Eye (tissue), 1 donor: ENCODE measurements at regions not wholly inside any gene's neighbourhood (a gene's known extent, or its start where the extent isn't known, plus 50 kb on each side); places are given as distances from the start of the nearest gene placed in this dataset.

Experiments
- DNase-seq: peaks from one replicate; pipeline ENCODE4 v3.0.0-alpha.2; 2015

DNA sequence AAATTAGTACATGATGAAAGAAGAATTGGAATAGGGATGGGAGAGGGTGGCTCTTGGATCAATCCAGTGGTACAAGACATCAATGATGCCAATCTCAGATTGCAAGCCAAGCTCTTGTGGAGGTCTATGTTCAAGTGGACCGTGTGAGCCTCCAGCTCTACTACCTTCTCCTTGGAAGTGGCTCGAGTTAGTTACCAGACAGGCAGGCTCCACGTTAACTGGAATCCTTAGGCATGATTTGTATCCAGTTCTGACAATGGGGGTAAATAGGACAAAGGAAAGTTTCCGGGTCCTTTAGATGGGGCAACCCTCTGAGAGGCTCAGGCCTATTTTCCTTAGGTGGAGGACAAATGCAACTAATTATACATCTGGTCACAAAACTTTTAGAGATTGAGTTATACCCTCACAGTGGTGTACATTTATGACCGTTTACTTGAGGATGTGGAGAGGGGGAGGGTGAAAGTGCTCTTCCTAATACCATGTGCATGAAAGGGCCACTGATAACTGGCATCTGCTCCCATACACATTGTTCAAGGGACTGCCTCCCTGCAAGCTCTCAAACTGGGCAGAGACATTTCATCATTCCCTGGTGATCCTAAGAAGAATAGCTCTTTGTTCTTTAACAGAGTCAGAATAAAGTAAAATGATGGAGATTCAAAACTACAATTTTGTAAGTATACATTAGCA is 180.2 kb downstream of the SOCS6 start:
- DNase-seq, result no peak

DNA sequence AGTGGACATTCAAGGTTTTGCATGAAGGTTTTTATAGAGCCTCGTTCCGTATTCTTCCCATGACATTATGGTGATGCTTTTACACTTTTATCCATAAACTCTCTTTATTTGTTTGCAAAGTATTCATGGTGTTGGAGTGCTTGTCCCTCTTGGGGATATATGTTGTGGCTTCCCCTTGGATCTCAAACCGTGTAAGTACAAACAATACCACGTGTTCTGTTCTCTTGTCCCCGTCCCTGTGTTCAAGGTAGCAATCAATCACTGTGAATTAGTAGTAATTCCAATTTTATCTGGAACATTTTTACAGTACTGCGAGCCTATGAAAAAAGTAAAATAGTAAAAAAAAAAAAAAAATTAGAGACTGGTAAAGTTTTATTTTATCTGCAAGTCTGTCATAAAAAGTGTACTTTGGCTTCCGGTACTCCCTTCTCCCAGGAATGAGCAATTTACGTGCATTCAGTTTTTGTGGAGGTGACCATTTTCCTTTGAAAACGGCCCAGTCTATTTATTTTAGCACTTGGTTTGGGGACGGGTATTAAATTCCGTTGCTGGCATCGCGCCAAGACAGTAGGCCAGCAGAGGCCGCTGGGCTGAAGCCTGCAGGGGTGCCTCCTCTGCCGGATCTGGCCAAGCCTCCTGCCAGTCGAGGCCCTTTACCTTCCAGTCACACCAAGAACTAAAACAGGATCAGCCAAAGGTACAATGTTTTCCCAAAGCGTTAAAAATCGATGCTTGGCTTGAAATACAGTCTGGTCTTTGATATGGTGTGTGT is 175.7 kb downstream of the SOCS6 start:
- peak; percentile 90 for DNase-seq

DNA sequence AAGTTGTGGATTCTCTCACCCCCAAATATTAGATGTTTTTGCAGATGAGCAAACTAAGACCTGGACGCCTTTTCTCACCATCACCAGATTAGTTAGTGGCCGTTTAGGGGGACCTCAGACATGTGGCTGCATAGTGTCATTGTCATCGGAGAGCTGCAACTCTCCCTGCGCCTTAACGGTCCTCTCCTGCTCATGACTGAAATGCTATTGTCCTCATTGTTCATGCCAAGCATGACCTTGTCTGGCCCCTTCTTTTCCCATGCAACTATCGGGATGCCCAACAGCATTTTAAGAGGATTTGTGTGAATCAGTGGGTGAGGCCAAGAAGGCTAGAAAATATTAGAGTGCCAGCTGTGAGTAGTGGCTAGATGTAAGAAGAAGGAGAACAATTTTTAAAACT is 174.2 kb downstream of the SOCS6 start:
- DNase-seq, result no peak

DNA sequence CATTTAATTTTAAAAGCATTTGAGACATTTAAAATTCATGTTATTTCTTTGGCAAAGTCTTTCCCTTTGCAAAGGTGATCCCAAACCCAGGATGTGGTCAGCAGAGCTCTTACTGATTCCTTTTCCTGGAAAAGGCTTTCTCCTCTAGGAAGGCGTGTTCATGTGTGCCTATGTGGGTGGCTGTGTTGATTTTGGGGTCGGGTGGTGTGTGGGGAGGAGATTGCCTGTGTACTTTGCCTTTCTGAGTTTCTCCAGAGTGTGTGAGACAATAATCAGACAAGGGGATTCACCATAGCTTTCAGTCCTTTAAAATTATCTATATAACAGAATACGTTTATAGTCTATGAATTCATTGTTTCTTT is 173.2 kb downstream of the SOCS6 start:
- DNase-seq, result no peak

DNA sequence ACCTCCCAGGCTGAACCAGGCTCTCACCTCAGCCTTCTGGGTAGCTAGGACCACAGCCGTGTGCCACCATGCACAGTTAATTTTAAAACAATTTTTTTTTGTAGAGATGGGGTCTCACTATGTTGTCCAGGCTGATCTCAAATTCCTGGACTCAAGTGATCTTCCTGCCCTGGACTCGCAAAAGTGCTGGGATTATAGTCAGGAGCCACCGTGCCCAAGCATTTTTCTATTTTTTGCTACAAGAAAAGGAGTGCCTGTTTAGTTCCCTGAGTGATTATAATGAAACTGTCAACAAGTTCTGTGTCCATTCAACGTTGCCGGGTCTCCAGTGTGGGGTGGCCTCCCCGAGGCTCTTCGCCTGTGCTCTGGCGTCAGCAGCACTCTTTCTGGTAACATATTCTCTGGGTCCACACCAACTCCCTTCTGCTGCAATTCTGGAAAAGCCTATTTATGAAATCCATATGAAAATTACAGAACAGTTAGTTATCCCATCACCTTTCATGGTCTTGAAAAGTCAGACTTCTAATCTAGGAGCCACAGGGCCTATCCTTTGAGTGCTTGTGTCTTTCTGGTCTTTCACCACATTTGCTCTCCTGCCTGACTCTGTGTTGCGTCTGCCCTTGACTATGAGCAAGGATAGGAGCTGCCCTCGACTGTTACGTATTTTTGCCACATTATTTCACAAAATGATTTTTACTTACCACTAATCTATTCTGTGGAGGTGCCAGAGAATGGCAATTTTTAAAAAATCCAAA is 172.7 kb downstream of the SOCS6 start:
- DNase-seq, result peak; percentile 15

DNA sequence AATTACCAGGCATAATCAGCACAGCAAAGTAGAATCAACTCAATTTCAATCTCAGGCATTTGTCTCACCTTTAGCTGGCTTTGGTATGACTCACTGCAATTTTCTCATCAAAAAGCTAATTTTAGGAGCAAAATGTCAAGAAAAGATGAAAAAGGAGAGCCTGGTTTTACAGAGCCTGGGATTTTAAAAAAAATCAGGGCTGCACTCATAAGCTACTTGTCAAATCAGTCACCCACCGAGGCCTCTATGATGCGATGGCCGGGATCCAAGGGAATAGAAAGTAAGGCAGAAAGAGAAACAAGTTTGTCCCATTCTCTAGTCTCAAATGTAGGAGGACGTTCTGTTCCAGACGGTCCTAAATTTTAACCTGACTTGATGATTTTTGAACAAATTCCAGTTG is 170.9 kb downstream of the SOCS6 start:
- DNase-seq, result no peak

DNA sequence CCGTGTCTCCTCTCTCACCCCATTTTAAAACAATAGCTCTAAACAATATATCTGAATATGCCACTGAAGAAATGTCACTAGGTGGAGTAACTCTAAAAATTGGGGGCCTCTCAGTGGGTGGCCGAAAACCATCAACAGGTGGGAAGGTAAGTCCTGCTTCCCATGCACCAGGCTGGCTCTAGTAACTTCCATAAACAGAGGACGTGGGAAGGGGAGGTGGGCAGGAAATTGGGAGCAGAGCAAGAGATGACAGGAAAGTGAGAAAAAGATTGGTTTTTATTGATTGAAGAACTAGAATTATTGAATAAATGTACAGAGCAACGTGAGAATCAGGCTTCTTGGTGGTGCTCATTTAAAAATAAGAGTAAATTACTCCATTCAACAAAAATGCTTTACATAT is 170.4 kb downstream of the SOCS6 start:
- DNase-seq, result no peak

DNA sequence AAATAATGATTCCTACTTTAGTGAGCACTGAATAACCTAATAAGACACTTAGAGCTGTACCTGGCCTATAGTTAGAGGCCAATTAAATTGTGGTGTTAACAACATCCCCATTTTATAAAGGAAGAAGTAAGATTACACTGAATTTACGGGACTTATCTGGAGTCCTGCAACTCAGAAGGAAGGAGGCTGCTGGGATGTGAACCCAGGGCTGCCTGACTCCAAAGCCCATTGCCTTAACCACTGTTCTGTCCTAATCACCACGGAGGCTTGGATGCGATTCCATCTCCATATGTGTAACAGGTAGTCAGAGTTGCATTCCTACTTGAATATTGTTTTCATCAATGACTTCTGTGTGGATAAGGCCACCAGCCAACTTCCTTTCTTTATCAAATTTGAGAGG is 168.9 kb downstream of the SOCS6 start:
- DNase-seq, result no peak

DNA sequence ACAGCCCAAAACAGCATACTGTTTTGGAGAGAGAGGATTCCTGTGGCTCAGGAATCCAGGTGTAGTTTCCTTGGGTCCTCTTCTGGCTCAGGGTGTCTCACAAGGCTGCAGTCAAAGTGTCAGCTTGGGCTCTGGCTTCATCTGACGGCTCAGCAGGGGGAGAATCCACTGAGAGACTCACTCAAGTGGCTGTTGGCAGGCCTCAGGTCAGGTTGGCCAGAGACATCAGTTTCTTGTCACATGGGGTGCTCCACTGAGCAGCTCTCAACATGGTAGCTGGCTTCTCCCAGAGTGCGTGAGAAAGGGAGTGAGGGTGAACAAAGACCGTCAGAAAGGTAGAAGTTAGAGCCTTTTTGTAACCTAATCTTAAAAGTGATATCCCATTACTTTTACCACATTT is 168.4 kb downstream of the SOCS6 start:
- DNase-seq, result no peak

DNA sequence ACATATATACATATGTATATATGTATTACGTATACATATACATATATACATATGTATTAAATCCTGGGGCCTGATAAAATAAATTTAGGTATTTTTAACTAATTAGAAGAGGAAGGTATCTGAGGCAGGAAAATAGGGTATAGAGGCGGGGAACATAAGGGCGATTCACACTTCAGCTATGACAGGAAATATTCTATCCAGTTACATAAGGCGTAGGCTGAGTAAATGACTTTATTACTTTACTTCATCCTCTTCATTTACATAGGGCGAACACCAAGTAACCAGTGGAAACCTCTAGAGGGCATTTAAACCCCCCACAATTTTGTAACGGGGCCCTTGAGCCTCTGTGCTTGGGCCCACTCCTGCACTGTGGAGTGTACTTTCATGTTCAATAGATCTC is 167.5 kb downstream of the SOCS6 start:
- DNase-seq, result no peak

DNA sequence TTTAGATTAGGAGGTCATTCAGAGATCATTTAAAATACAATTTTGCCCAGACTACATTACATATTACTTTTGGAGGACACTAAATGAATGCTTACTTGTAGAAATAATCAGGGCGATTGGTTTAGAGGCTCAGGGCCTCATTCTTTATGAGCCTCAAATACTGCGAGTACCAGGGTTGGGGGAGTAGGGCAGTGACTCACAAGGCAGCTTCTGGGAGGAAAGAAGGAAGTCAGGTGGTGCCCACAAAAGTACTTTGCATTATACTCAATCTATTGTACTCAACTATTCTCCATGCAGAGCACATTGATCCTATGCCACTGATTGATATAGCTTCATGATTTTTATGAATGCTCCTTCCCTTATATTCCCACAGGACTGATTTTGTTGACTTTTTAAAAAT is 166.9 kb downstream of the SOCS6 start:
- no peak for DNase-seq

DNA sequence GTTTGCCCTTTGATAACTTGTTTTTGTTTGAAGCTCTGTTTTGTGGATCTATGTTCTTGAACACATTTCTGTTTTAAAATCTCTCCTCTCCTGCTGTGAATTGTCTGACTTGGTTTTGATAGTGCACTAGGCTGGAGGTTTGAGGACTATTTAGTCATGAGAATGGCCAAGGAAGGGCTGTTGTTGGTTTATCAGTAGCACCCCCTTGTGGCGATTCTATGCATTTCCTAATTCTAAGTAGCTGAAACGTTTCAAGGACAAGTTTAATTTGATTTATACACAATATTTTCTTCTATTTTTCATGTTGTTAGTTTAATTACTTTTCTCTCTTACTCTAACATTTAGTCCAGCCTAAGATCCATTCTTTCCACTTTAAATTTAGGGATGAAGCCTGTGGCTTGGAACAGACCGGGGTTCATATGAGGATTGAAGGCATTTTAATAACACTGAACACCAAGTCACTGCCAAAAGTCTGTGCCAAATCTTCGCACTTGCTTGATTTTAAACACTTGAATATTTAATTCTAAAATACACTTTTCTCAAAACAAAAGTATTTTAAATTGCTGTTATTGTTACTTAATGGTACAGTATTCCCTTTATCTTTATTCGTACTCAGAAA is 166.0 kb downstream of the SOCS6 start:
- DNase-seq, result peak; percentile 84

DNA sequence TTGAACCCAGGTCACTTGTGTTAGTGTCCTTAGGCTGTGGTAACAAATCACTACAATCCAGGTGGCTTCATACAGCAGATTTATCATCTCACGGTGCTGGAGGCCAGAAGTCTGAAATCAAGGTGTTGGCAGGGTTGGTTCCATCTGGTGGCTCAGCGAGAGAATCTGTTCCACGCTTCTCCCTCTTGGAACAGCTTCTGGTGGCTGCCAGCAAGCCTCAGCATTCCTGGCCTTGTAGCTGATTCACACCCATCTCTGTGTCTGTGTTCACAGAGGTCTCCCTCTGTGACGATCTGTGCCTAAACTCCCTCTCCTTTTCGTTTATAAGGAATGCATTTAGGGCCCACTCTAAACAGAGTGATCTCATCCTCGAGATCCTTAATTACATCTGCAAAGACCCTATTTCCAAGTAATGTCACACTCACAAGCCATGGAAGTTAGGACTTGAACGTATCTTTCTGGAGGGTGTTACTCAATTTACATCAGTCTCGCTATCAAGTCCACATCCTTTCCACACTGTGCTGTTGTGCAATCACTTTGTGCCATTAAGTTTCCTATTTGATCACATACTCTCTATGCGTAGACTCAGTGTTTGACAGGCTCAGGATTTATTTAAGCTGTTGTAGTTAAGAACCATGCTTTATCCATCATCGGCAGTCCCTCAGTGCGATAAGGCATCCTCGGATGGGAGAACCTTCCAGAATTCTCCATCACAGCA is 164.4 kb downstream of the SOCS6 start:
- DNase-seq, result no peak

DNA sequence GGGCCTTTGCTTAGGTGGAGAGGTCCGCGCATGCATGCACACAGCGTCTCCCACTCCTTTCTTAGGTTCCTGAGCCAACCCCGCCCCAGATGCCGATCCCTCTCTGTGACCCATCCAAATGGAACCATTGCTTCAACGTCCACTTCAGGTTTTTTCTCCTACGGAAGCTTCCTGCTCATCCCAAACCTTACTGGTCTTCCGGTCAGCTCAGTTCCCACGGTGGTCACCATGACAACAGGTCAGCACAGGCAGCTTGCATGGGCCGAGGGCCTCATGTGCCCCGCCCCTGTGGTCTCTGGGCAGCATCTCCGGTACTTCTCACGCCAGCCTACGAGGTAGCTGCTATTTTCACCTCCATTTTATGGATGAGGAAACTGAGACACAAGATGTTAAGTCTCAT is 163.7 kb downstream of the SOCS6 start:
- no peak for DNase-seq

DNA sequence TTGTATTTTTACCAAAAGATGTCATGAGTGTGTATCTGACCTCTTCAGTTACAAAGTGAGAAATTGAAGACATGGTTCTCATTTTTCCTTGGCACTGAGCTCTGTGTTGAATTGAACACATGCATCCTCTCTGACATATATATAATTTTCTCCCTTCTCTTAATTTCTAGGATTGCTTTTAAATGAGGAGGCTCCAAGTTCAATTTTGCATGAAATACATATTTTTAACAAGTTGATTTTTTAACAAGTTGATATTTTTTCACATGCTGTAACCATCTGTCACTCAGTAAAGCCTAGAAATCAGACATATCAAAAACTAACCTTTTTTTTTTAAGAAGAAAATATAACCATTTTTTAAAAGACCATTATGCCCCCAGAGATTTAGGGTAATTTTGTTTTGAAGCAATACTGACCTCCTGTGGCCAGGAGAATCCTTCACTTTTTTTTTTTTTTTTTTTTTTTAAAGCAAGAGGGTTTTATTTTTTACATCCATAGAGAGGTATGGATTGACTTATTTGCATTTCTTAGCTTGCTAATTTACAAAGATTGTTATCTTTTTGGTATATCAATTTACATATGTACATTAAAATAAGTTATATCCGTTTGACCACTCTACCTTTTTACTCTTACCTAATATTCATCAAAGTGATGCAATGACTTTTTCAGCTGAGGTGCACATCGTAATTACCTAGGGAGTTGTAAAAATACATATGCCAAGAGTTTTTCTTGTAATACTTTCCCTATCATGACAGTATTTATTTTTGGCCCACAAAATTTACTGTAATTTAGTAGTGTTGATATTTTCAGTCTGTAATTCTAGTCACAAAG is 161.8 kb downstream of the SOCS6 start:
- DNase-seq, result no peak

DNA sequence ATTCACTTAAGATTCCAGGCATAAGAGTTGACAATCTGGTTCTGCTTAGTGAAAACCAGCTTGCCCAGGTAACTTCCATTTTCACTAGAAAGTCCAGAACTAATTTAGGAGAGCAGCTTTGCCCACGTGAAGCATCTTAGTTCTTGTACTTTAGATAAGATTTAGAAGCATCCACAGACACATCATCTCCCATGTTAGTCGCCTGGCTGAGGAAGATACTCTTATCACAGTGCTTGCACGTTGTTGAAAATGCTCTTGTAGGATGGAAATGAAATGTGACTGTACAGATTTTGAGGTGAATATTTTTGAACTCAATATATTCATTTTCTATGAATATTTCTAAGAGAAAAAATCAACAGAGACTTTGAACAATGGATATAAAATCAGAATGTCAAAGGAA is 159.7 kb downstream of the SOCS6 start:
- no peak for DNase-seq

DNA sequence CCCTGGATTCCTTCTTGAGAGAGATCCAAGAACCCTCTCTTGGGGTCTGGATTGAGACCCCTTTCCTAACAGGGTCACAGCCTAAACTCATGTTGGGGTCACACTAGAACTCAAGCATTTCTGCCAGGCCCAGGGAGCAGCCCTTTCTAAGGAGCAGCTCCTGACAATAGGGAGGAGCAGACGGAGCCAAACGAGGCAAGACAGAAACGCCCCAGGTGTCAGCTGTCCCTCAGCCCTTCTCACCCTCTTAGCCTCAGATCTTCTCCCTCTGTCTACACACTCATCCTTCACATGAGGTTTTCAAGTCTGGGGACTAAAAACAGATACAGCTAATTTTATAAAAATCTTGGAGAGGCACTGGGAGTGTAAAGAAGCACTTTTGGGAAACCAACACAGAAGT is 157.2 kb downstream of the SOCS6 start:
- DNase-seq, result no peak

DNA sequence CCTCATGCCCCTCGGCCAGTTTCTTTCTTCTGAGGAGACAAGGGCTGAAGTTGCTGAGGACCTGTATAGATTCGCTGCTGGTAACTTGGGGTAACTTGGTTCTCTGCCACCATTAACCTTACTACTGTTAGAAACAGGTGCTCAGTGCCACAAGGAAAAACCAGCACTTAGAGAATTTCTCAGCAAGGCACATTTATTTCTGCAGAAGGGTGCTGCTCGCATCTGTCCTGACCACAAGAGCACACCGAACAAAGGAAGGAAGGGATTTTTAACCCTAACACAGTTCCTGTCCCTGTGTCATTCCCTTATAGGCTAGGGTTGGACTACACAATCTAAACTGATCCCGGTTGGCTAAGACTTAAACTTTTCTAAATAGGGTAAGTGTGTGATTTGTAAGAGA is 154.1 kb downstream of the SOCS6 start:
- no peak for DNase-seq

DNA sequence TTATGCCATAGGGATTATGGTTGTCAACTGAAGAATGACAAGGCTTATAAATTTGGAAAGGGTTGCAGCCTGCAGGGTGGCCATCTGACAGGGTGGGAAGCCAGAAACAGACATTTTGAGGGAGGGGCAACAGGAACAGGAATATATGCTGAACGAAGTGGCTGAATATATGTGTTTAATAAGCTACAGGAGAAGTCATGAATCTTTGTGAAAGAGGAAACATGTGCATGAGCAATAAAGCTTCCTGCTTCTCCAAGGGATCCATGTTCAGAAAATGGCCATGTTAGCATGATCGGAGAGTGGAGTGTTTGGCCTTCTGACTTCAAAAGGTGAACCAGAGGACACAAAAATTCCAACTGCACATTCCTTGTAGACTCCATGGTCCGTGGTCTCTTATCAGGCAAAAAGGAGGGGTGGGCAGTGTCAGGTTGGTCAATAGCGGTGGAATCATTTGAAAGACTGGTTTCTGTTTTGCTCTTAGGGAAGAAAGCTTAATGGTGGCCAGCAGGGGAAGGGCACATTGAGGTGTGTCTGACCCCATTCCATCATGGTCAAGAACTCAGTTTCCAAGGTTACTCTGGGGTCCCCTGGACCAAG is 144.1 kb downstream of the SOCS6 start:
- no peak for DNase-seq

DNA sequence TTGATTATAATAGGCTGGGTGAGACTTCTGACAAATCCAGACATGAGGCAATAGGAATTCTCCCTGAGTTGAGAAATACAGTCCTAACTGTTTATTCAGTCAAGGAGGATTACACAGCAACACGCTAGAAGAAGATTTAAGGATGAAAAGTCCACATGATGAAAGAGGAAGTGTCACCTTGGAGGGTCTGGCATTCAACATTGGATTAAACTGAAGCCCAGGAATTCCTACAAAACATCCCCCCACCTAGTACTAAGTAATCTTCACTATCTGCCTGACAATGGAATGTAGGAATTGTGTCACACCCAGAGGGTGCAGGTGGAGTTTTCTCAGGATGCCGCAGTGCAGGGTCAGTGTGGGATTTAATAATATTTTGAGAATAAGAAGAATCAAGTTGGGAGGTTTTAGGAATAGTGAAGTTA is 142.4 kb downstream of the SOCS6 start:
- no peak for DNase-seq

DNA sequence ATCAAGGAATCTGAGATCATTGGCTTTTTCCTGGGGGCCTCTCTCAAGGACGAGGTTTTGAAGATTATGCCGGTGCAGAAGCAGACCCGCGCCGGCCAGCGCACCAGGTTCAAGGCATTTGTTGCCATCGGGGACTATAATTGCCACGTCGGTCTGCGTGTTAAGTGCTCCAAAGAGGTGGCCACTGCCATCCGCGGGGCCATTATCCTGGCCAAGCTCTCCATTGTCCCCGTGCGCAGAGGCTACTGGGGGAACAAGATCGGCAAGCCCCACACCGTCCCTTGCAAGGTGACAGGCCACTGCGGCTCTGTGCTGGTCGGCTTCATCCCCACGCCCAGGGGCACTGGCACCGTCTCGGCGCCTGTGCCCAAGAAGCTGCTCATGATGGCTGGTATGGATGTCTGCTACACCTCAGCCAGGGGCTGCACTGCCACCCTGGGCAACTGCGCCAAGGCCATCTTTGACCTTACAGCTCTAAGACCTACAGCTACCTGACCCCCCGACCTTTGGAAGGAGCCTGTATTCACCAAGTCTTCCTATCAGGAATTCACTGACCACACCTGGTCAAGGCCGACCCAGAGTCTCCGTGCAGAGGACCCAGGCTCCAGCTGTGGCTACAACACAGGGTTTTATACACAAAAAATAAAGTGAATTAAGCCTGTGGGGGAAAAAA is 141.8 kb downstream of the SOCS6 start:
- DNase-seq, result no peak
